ENCODE measurements at regions not wholly inside any gene's neighbourhood (a gene's known extent, or its start where the extent isn't known, plus 50 kb on each side); places are given as distances from the start of the nearest gene placed in this dataset.

- Mint-ChIP-seq H3K4me3 (no peak overlapping the region), H3K4me1 (peaks cover 38% of the 10 kb centered on the region), H3K27ac (no peak overlapping the region), H3K36me3 (ENCODE audit: low read depth) (no peaks in the 10 kb centered on the region), H3K27me3 (ENCODE audit: low read depth) (no peaks in the 10 kb centered on the region), H3K9me3 (no peaks in the 10 kb centered on the region)
- TF ChIP-seq CTCF (IDR thresholded peaks at IDR 0.05; ENCODE audit: unreplicated experiment in 3 of 3), result no peak
Observed at GRCh38 chr6:156111913-156112312, 656.3 kb upstream of the NOX3 start.

GRCh38 chr6:156110249-156110648 lies 654.6 kb upstream of the NOX3 start:
- H3K27ac Mint-ChIP-seq, result no peak overlapping the region
- no peak for TF ChIP-seq CTCF (IDR thresholded peaks at IDR 0.05; ENCODE audit: unreplicated experiment in 3 of 3)
- no peak overlapping the region for H3K4me3 Mint-ChIP-seq
- H3K4me1 Mint-ChIP-seq, result peaks cover 41% of the 10 kb centered on the region
- H3K27me3 Mint-ChIP-seq (ENCODE audit: low read depth), result no peaks in the 10 kb centered on the region
- no peaks in the 10 kb centered on the region for H3K36me3 Mint-ChIP-seq (ENCODE audit: low read depth)
- no peaks in the 10 kb centered on the region for H3K9me3 Mint-ChIP-seq

- Mint-ChIP-seq H3K4me3 (no peak overlapping the region), H3K4me1 (peaks cover 41% of the 10 kb centered on the region), H3K9me3 (no peaks in the 10 kb centered on the region), H3K27me3 (ENCODE audit: low read depth) (no peaks in the 10 kb centered on the region), H3K36me3 (ENCODE audit: low read depth) (no peaks in the 10 kb centered on the region), H3K27ac (no peak overlapping the region)
- TF ChIP-seq CTCF (IDR thresholded peaks at IDR 0.05; ENCODE audit: unreplicated experiment in 3 of 3), result no peak
Observed at GRCh38 chr6:156109713-156110112, 654.1 kb upstream of the NOX3 start.

- H3K36me3 Mint-ChIP-seq (ENCODE audit: low read depth), result no peaks in the 10 kb centered on the region
- no peak overlapping the region for H3K4me3 Mint-ChIP-seq
- H3K27ac Mint-ChIP-seq, result peak overlapping the region; percentile 37 to 76 (median 76)
- peaks cover 40% of the 10 kb centered on the region for H3K4me1 Mint-ChIP-seq
- no peak for TF ChIP-seq CTCF (IDR thresholded peaks at IDR 0.05; ENCODE audit: unreplicated experiment in 3 of 3)
- no peaks in the 10 kb centered on the region for H3K27me3 Mint-ChIP-seq (ENCODE audit: low read depth)
- no peaks in the 10 kb centered on the region for H3K9me3 Mint-ChIP-seq
Observed at GRCh38 chr6:156107624-156108101, 652.0 kb upstream of the NOX3 start.

GRCh38 chr6:156102129-156102528 lies 646.5 kb upstream of the NOX3 start:
- no peaks in the 10 kb centered on the region for H3K36me3 Mint-ChIP-seq (ENCODE audit: low read depth)
- no peak for TF ChIP-seq CTCF (IDR thresholded peaks at IDR 0.05; ENCODE audit: unreplicated experiment in 3 of 3)
- H3K4me1 Mint-ChIP-seq, result peaks cover 5% of the 10 kb centered on the region
- H3K9me3 Mint-ChIP-seq, result no peaks in the 10 kb centered on the region
- no peak overlapping the region for H3K27ac Mint-ChIP-seq
- no peak overlapping the region for H3K4me3 Mint-ChIP-seq
- H3K27me3 Mint-ChIP-seq (ENCODE audit: low read depth), result no peaks in the 10 kb centered on the region

GRCh38 chr6:156098839-156099238 lies 643.2 kb upstream of the NOX3 start:
- Mint-ChIP-seq H3K9me3 (no peaks in the 10 kb centered on the region), H3K4me3 (no peak overlapping the region), H3K36me3 (ENCODE audit: low read depth) (no peaks in the 10 kb centered on the region), H3K27ac (no peak overlapping the region), H3K27me3 (ENCODE audit: low read depth) (no peaks in the 10 kb centered on the region), H3K4me1 (no peaks in the 10 kb centered on the region)
- TF ChIP-seq CTCF (IDR thresholded peaks at IDR 0.05; ENCODE audit: unreplicated experiment in 3 of 3), result no peak
